ENCODE measurements at regions not wholly inside any gene's neighbourhood (a gene's known extent, or its start where the extent isn't known, plus 50 kb on each side); places are given as distances from the start of the nearest gene placed in this dataset.
"Not testable (repeated sequence)": the region's sequence is repeated elsewhere in the genome, so short reads cannot be mapped to it uniquely, and the experiment has no call there.

- Histone ChIP-seq H3K9me3 (ENCODE audit: low read depth, low read length) (no peaks in the 10 kb centered on the region), H3K4me1 (ENCODE audit: insufficient read depth, low read length) (no peaks in the 10 kb centered on the region), H3K27me3 (ENCODE audit: insufficient read depth, low read length) (no peaks in the 10 kb centered on the region), H3K4me3 (ENCODE audit: low read length) (no peak overlapping the region)
Observed at GRCh38 chr2:145524836-145525235, 1004.9 kb upstream of the ZEB2 start.

- H3K4me1 ChIP-seq (ENCODE audit: insufficient read depth, low read length), result no peaks in the 10 kb centered on the region
Observed at GRCh38 chr2:145524303-145524702, 1004.4 kb upstream of the ZEB2 start.

GRCh38 chr2:145519254-145519653 lies 999.3 kb upstream of the ZEB2 start:
- not testable (repeated sequence) for H3K27me3 ChIP-seq (ENCODE audit: insufficient read depth, low read length); H3K4me1 ChIP-seq (ENCODE audit: insufficient read depth, low read length); H3K9me3 ChIP-seq (ENCODE audit: low read depth, low read length); H3K4me3 ChIP-seq (ENCODE audit: low read length)

More at GRCh38 chr2:145524303-145524702, 1004.4 kb upstream of the ZEB2 start:
- Histone ChIP-seq H3K27me3 (ENCODE audit: insufficient read depth, low read length) (no peaks in the 10 kb centered on the region), H3K4me3 (ENCODE audit: low read length) (no peak overlapping the region), H3K9me3 (ENCODE audit: low read depth, low read length) (no peaks in the 10 kb centered on the region)

- Histone ChIP-seq H3K4me3 (ENCODE audit: low read length) (no peak overlapping the region), H3K4me1 (ENCODE audit: insufficient read depth, low read length) (no peaks in the 10 kb centered on the region), H3K9me3 (ENCODE audit: low read depth, low read length) (no peaks in the 10 kb centered on the region), H3K27me3 (ENCODE audit: insufficient read depth, low read length) (no peaks in the 10 kb centered on the region)
Observed at GRCh38 chr2:145511946-145512345, 992.0 kb upstream of the ZEB2 start.

GRCh38 chr2:145503511-145503910 lies 983.6 kb upstream of the ZEB2 start:
- Histone ChIP-seq H3K27me3 (ENCODE audit: insufficient read depth, low read length) (no peaks in the 10 kb centered on the region), H3K4me3 (ENCODE audit: low read length) (no peak overlapping the region), H3K9me3 (ENCODE audit: low read depth, low read length) (no peaks in the 10 kb centered on the region), H3K4me1 (ENCODE audit: insufficient read depth, low read length) (no peaks in the 10 kb centered on the region)

GRCh38 chr2:145501920-145502319 lies 982.0 kb upstream of the ZEB2 start:
- H3K4me3 ChIP-seq (ENCODE audit: low read length), result no peak overlapping the region
- H3K9me3 ChIP-seq (ENCODE audit: low read depth, low read length), result no peaks in the 10 kb centered on the region
- no peaks in the 10 kb centered on the region for H3K27me3 ChIP-seq (ENCODE audit: insufficient read depth, low read length)
- H3K4me1 ChIP-seq (ENCODE audit: insufficient read depth, low read length), result no peaks in the 10 kb centered on the region

- Histone ChIP-seq H3K4me3 (ENCODE audit: low read length) (no peak overlapping the region), H3K27me3 (ENCODE audit: insufficient read depth, low read length) (no peaks in the 10 kb centered on the region), H3K9me3 (ENCODE audit: low read depth, low read length) (no peaks in the 10 kb centered on the region), H3K4me1 (ENCODE audit: insufficient read depth, low read length) (no peaks in the 10 kb centered on the region)
Observed at GRCh38 chr2:145495590-145495989, 975.7 kb upstream of the ZEB2 start.

GRCh38 chr2:145494441-145494840 lies 974.5 kb upstream of the ZEB2 start:
- Histone ChIP-seq H3K9me3 (ENCODE audit: low read depth, low read length) (no peaks in the 10 kb centered on the region), H3K4me1 (ENCODE audit: insufficient read depth, low read length) (no peaks in the 10 kb centered on the region), H3K4me3 (ENCODE audit: low read length) (no peak overlapping the region), H3K27me3 (ENCODE audit: insufficient read depth, low read length) (no peaks in the 10 kb centered on the region)

GRCh38 chr2:145488571-145488970 lies 968.7 kb upstream of the ZEB2 start:
- H3K27me3 ChIP-seq (ENCODE audit: insufficient read depth, low read length), result no peaks in the 10 kb centered on the region
- no peaks in the 10 kb centered on the region for H3K4me1 ChIP-seq (ENCODE audit: insufficient read depth, low read length)
- H3K4me3 ChIP-seq (ENCODE audit: low read length), result no peak overlapping the region
- no peaks in the 10 kb centered on the region for H3K9me3 ChIP-seq (ENCODE audit: low read depth, low read length)

GRCh38 chr2:145484448-145485097 lies 964.7 kb upstream of the ZEB2 start:
- Histone ChIP-seq H3K9me3 (ENCODE audit: low read depth, low read length) (no peaks in the 10 kb centered on the region), H3K4me3 (ENCODE audit: low read length) (no peak overlapping the region), H3K4me1 (ENCODE audit: insufficient read depth, low read length) (no peaks in the 10 kb centered on the region), H3K27me3 (ENCODE audit: insufficient read depth, low read length) (no peaks in the 10 kb centered on the region)

GRCh38 chr2:145483854-145484253 lies 963.9 kb upstream of the ZEB2 start:
- no peaks in the 10 kb centered on the region for H3K9me3 ChIP-seq (ENCODE audit: low read depth, low read length)
- H3K4me1 ChIP-seq (ENCODE audit: insufficient read depth, low read length), result no peaks in the 10 kb centered on the region
- no peaks in the 10 kb centered on the region for H3K27me3 ChIP-seq (ENCODE audit: insufficient read depth, low read length)
- no peak overlapping the region for H3K4me3 ChIP-seq (ENCODE audit: low read length)

GRCh38 chr2:145481334-145481922 lies 961.5 kb upstream of the ZEB2 start:
- no peaks in the 10 kb centered on the region for H3K27me3 ChIP-seq (ENCODE audit: insufficient read depth, low read length)
- no peak overlapping the region for H3K4me3 ChIP-seq (ENCODE audit: low read length)

GRCh38 chr2:145464866-145465265 lies 944.9 kb upstream of the ZEB2 start:
- Histone ChIP-seq H3K4me1 (ENCODE audit: insufficient read depth, low read length) (no peaks in the 10 kb centered on the region), H3K9me3 (ENCODE audit: low read depth, low read length) (no peaks in the 10 kb centered on the region), H3K27me3 (ENCODE audit: insufficient read depth, low read length) (no peaks in the 10 kb centered on the region), H3K4me3 (ENCODE audit: low read length) (no peak overlapping the region)

More at GRCh38 chr2:145481334-145481922, 961.5 kb upstream of the ZEB2 start:
- Histone ChIP-seq H3K4me1 (ENCODE audit: insufficient read depth, low read length) (no peaks in the 10 kb centered on the region), H3K9me3 (ENCODE audit: low read depth, low read length) (no peaks in the 10 kb centered on the region)

- Histone ChIP-seq H3K27me3 (ENCODE audit: insufficient read depth, low read length) (no peaks in the 10 kb centered on the region), H3K4me1 (ENCODE audit: insufficient read depth, low read length) (no peaks in the 10 kb centered on the region), H3K9me3 (ENCODE audit: low read depth, low read length) (no peaks in the 10 kb centered on the region), H3K4me3 (ENCODE audit: low read length) (no peak overlapping the region)
Observed at GRCh38 chr2:145460112-145460511, 940.2 kb upstream of the ZEB2 start.

- Histone ChIP-seq H3K9me3 (ENCODE audit: low read depth, low read length) (no peaks in the 10 kb centered on the region), H3K4me1 (ENCODE audit: insufficient read depth, low read length) (no peaks in the 10 kb centered on the region), H3K4me3 (ENCODE audit: low read length) (no peak overlapping the region), H3K27me3 (ENCODE audit: insufficient read depth, low read length) (no peaks in the 10 kb centered on the region)
Observed at GRCh38 chr2:145431181-145431951, 911.4 kb upstream of the ZEB2 start.

All from mononuclear cell (primary cell).